H1 (cell line): ENCODE measurements at regions not wholly inside any gene's neighbourhood (a gene's known extent, or its start where the extent isn't known, plus 50 kb on each side); places are given as distances from the start of the nearest gene placed in this dataset.

Experiments
- CTCF ChIA-PET: fragments of 300-600 bp; sonication (Branson Sonifier 250); formaldehyde crosslinking; loops from one replicate; lab custom pipeline; 2021; ENCODE audit not compliant: partially characterized antibody; lab: Charles Lee
- POLR2A ChIA-PET: fragments of 300-600 bp; sonication (Branson Sonifier 250); formaldehyde crosslinking; loops from one replicate; lab custom pipeline; 2021; ENCODE audit warnings: inconsistent platforms; ENCODE audit not compliant: partially characterized antibody; lab: Charles Lee
- DNase-seq, 2 experiments: peaks; one replicate each; pipeline versions ENCODE4 v3.0.0 to v3.0.0-alpha.2; 2010 to 2022; ENCODE audit warnings: low spot score in 2 of 2, low read depth in 1 of 2, mixed read lengths in 1 of 2
- FAIRE-seq: peaks from 2 replicates; lab custom pipeline; 2011; peaks lifted over from hg19 to GRCh38; lab: Jason Lieb, UNC
- H2AFZ ChIP-seq: 2 replicates; pipeline ENCODE4 v1.8.1; 2012; ENCODE audit warnings: low read length, inconsistent platforms
- H2AK5ac ChIP-seq: 2 replicates; pipeline ENCODE4 v1.6.1; 2013; ENCODE audit warnings: low read depth, low read length
- H2BK120ac ChIP-seq: replicated peaks from 2 replicates; pipeline ENCODE3; 2013; ENCODE audit warnings: low read depth, low read length, inconsistent platforms
- H2BK12ac ChIP-seq: 2 replicates; pipeline ENCODE4 v1.6.1; 2013; ENCODE audit warnings: low read depth, low read length
- H2BK15ac ChIP-seq: 2 replicates; pipeline ENCODE4 v1.6.1; 2013; ENCODE audit warnings: low read length
- H2BK20ac ChIP-seq: 2 replicates; pipeline ENCODE4 v1.6.1; 2013; ENCODE audit warnings: low read length
- H2BK5ac ChIP-seq: 2 replicates; pipeline ENCODE4 v1.6.1; 2013; ENCODE audit warnings: low read depth, low read length
- H3K14ac ChIP-seq: 2 replicates; pipeline ENCODE4 v1.6.1; 2013; ENCODE audit warnings: inconsistent platforms; ENCODE audit not compliant: insufficient read length
- H3K18ac ChIP-seq: 2 replicates; pipeline ENCODE4 v1.6.1; 2013; ENCODE audit warnings: low read length; ENCODE audit errors: extremely low read depth
- H3K23ac ChIP-seq: 2 replicates; pipeline ENCODE4 v1.6.1; 2013; ENCODE audit warnings: inconsistent platforms; ENCODE audit not compliant: insufficient read length
- H3K23me2 ChIP-seq: 2 replicates; pipeline ENCODE4 v1.6.1; 2013; ENCODE audit warnings: low read depth, low read length
- H3K27ac ChIP-seq: 2 replicates; pipeline ENCODE4 v1.6.1; 2011; ENCODE audit warnings: low read depth, low read length, inconsistent platforms
- H3K27me3 ChIP-seq, 4 experiments: replicated peaks in 1 of 4; 1 replicate in 1 of 4; 2 replicates in 3 of 4; pipeline versions ENCODE4 v1.6.1 to v1.8.1; 2011 to 2013; ENCODE audit warnings: low read length in 3 of 4, mild to moderate bottlenecking in 3 of 4, inconsistent platforms in 2 of 4, mixed read lengths in 2 of 4, moderate library complexity in 1 of 4; ENCODE audit not compliant: control insufficient read depth in 3 of 4, insufficient read depth in 3 of 4; ENCODE audit errors: extremely low read depth in 1 of 4
- H3K36me3 ChIP-seq, 4 experiments: 2 replicates each; pipeline versions ENCODE4 v1.6.1 to v1.8.1; 2011 to 2013; ENCODE audit warnings: mild to moderate bottlenecking in 4 of 4, low read length in 3 of 4, moderate library complexity in 2 of 4, control low read depth in 1 of 4, inconsistent platforms in 1 of 4; ENCODE audit not compliant: insufficient read depth in 4 of 4, control insufficient read depth in 2 of 4
- H3K4ac ChIP-seq: replicated peaks from 2 replicates; pipeline ENCODE3; 2013; ENCODE audit warnings: low read length, low read depth, mixed read lengths, inconsistent platforms; ENCODE audit not compliant: insufficient read length
- H3K4me1 ChIP-seq, 4 experiments: replicated peaks in 1 of 4; 1 replicate in 1 of 4; 2 replicates in 3 of 4; pipeline versions ENCODE4 v1.6.1 to v1.8.1; 2011 to 2013; ENCODE audit warnings: low read length in 3 of 4, inconsistent platforms in 2 of 4, mixed read lengths in 1 of 4; ENCODE audit not compliant: insufficient read depth in 4 of 4, control insufficient read depth in 3 of 4
- H3K4me2 ChIP-seq, 2 experiments: 2 replicates each; pipeline versions ENCODE4 v1.6.1 to v1.8.1; 2011 to 2013; ENCODE audit warnings: low read depth in 2 of 2, low read length in 2 of 2, control low read depth in 1 of 2, inconsistent platforms in 1 of 2, mild to moderate bottlenecking in 1 of 2; ENCODE audit not compliant: insufficient read depth in 1 of 2
- H3K4me3 ChIP-seq, 4 experiments: fragments of 200-600, 300-600 bp in 1 of 4; sonication (generic), shearing (Covaris generic), sonication (Bioruptor Twin) in 1 of 4; 2 replicates each; pipeline versions ENCODE4 v1.5.1 to v1.8.1; 2011 to 2016; ENCODE audit warnings: low read length in 4 of 4, low read depth in 3 of 4, control low read depth in 2 of 4, inconsistent platforms in 2 of 4, mild to moderate bottlenecking in 2 of 4, mixed read lengths in 1 of 4, moderate library complexity in 1 of 4; ENCODE audit not compliant: insufficient read depth in 2 of 4; ENCODE audit errors: extremely low read depth in 1 of 4
- H3K56ac ChIP-seq: replicated peaks from 2 replicates; pipeline ENCODE3; 2013; ENCODE audit warnings: low read depth, mild to moderate bottlenecking, mixed read lengths, low read length, inconsistent platforms; ENCODE audit not compliant: insufficient read length
- H3K79me1 ChIP-seq: 2 replicates; pipeline ENCODE4 v1.6.1; 2013; ENCODE audit warnings: low read depth, low read length, control low read depth
- H3K79me2 ChIP-seq, 2 experiments: 2 replicates each; pipeline versions ENCODE4 v1.6.1 to v1.8.1; 2012 to 2013; ENCODE audit warnings: low read length in 2 of 2, mild to moderate bottlenecking in 2 of 2, inconsistent platforms in 1 of 2; ENCODE audit not compliant: insufficient read depth in 2 of 2, control insufficient read depth in 1 of 2
- H3K9ac ChIP-seq, 4 experiments: replicated peaks in 1 of 4; 1 replicate in 1 of 4; 2 replicates in 3 of 4; pipeline versions ENCODE4 v1.6.1 to v1.8.1; 2011 to 2013; ENCODE audit warnings: low read depth in 3 of 4, low read length in 3 of 4, control low read depth in 2 of 4, mild to moderate bottlenecking in 2 of 4, moderate library complexity in 2 of 4, inconsistent platforms in 1 of 4; ENCODE audit errors: extremely low read depth in 1 of 4
- H3K9me3 ChIP-seq, 2 experiments: 2 replicates each; pipeline versions ENCODE4 v1.6.1 to v1.8.1; 2012 to 2013; ENCODE audit warnings: mild to moderate bottlenecking in 2 of 2, moderate library complexity in 2 of 2, control low read depth in 1 of 2, inconsistent platforms in 1 of 2, low read depth in 1 of 2, low read length in 1 of 2, mixed read lengths in 1 of 2; ENCODE audit not compliant: insufficient read depth in 2 of 2
- H4K20me1 ChIP-seq, 2 experiments: replicated peaks in 1 of 2; 2 replicates each; pipeline versions ENCODE3 to v1.8.1; 2011 to 2013; ENCODE audit warnings: inconsistent platforms in 2 of 2, low read length in 2 of 2, mild to moderate bottlenecking in 1 of 2; ENCODE audit not compliant: insufficient read depth in 2 of 2, control insufficient read depth in 1 of 2
- H4K5ac ChIP-seq: 2 replicates; pipeline ENCODE4 v1.6.1; 2013; ENCODE audit warnings: low read length, low read depth, mixed read lengths, inconsistent platforms; ENCODE audit not compliant: insufficient read length
- H4K8ac ChIP-seq: 2 replicates; pipeline ENCODE4 v1.8.0; 2013; ENCODE audit warnings: mild to moderate bottlenecking, moderate library complexity, low read length, inconsistent platforms; ENCODE audit not compliant: insufficient read depth; ENCODE audit errors: extremely low read depth
- H4K91ac ChIP-seq: replicated peaks from 2 replicates; pipeline ENCODE3; 2013; ENCODE audit warnings: low read length, mixed read lengths, inconsistent platforms; ENCODE audit not compliant: insufficient read length
- GABPA ChIP-seq: IDR thresholded peaks from 2 replicates; pipeline ENCODE4 v1.6.1; 2011; ENCODE audit warnings: mild to moderate bottlenecking, low read length, moderate library complexity, borderline replicate concordance; ENCODE audit not compliant: insufficient read depth
- TEAD4 ChIP-seq: IDR thresholded peaks from 2 replicates; pipeline ENCODE4 v1.6.1; 2012; ENCODE audit warnings: low read depth, low read length, inconsistent platforms, mixed read lengths
- WGBS, 2 experiments: shearing (Covaris generic) in 1 of 2; methylation state at CpG; one replicate each; pipeline versions ENCODE4 v1.1.6 to v1.1.7; 2013 to 2015; ENCODE audit warnings: low lambda C conversion rate in 2 of 2, mixed read lengths in 2 of 2, inconsistent platforms in 1 of 2, low coverage in 1 of 2, missing lambda C conversion rate in 1 of 2; ENCODE audit not compliant: insufficient replicate concordance in 2 of 2, insufficient coverage in 1 of 2, insufficient read length in 1 of 2; ENCODE audit errors: extremely low coverage in 1 of 2, missing lambda C conversion rate in 1 of 2; 5-methylcytosine and 5-hydroxymethylcytosine counted together

- 68% methylated on average over 4 of the region's 4 CpGs; no CpG with 5 or more reads in 1 of the 2 experiments for WGBS, 2 experiments
- Histone ChIP-seq H2BK15ac (no peak overlapping the region), H3K4ac (no peak overlapping the region), H2BK120ac (no peak overlapping the region), H4K20me1 (no peaks in the 10 kb centered on the region), H3K9ac (no peak overlapping the region), H2AK5ac (no peak overlapping the region), H2BK12ac (no peak overlapping the region), H3K36me3 (no peaks in the 10 kb centered on the region), H3K23ac (no peak overlapping the region), H2AFZ (no peak overlapping the region), H3K18ac (no peak overlapping the region), H3K4me1 (peaks cover 1 to 8% (median 7%) of the 10 kb centered on the region in 4 experiments; a peak in 3 of 7 replicates), H2BK5ac (no peak overlapping the region), H3K14ac (no peak overlapping the region), H4K8ac (no peak overlapping the region), H3K27me3 (no peaks in the 10 kb centered on the region), H3K9me3 (no peaks in the 10 kb centered on the region), H4K5ac (no peak overlapping the region), H3K79me2 (no peaks in the 10 kb centered on the region), H3K23me2 (no peaks in the 10 kb centered on the region), H3K4me2 (no peak overlapping the region), H4K91ac (no peak overlapping the region), H3K27ac (no peak overlapping the region), H3K56ac (no peak overlapping the region), H3K79me1 (no peaks in the 10 kb centered on the region), H3K4me3 (no peak overlapping the region), H2BK20ac (no peak overlapping the region)
- DNase-seq (no peak), FAIRE-seq (no peak)
- POLR2A ChIA-PET = no interaction called here
- TF ChIP-seq TEAD4 (peak; percentile 45; the same call in 1 of the 2 replicates), GABPA (no peak)
- CTCF ChIA-PET = interaction anchor here (0.7 to 1.4 kb wide), 4 partner anchors 21 to 361 kb away, joined by 3 to 4 read pairs (median 3); no protein-coding TSS in a partner anchor
These were observed 692.9 kb upstream of the EEF2KMT start for GRCh38 chr16:5790512-5790911.
